H1 (cell line): ENCODE measurements at regions not wholly inside any gene's neighbourhood (a gene's known extent, or its start where the extent isn't known, plus 50 kb on each side); places are given as distances from the start of the nearest gene placed in this dataset.

Experiments used
- ASH2L ChIP-seq: fragments of 200-600, 300-600 bp; sonication (generic); IDR thresholded peaks from one replicate; pipeline ENCODE4 v1.7.1; 2017; ENCODE audit warnings: low read length
- BRCA1 ChIP-seq: IDR thresholded peaks from 2 replicates; pipeline ENCODE4 v1.6.1; 2012; ENCODE audit warnings: low read depth, low read length, improper control_type of control experiment
- CEBPB ChIP-seq: IDR thresholded peaks from 2 replicates; pipeline ENCODE4 v1.6.1; 2012; ENCODE audit warnings: low read depth, low read length
- EGR1 ChIP-seq: IDR thresholded peaks from 2 replicates; pipeline ENCODE4 v1.6.1; 2011; ENCODE audit warnings: low read depth, low read length, borderline replicate concordance
- EP300 ChIP-seq, 2 experiments: IDR thresholded peaks; 1 replicate in 1 of 2; 2 replicates in 1 of 2; pipeline ENCODE4 v1.6.1; 2011 to 2012; ENCODE audit warnings: low read depth in 2 of 2, low read length in 2 of 2, mild to moderate bottlenecking in 2 of 2, borderline replicate concordance in 1 of 2, inconsistent platforms in 1 of 2, moderate library complexity in 1 of 2
- POLR2A ChIP-seq, 2 experiments: IDR thresholded peaks; 1 replicate in 1 of 2; 2 replicates in 1 of 2; pipeline ENCODE4 v1.6.1; 2011; ENCODE audit warnings: low read depth in 2 of 2, low read length in 2 of 2, mild to moderate bottlenecking in 2 of 2; ENCODE audit errors: control extremely low read depth in 1 of 2
- SIN3A ChIP-seq, 2 experiments: IDR thresholded peaks in 1 of 2; conservative IDR thresholded peaks in 1 of 2; 2 replicates each; pipeline ENCODE4 v1.6.1; 2011 to 2012; ENCODE audit warnings: low read length in 2 of 2, improper control_type of control experiment in 1 of 2, low read depth in 1 of 2, mild to moderate bottlenecking in 1 of 2
- TAF1 ChIP-seq: IDR thresholded peaks from 2 replicates; pipeline ENCODE4 v1.6.1; 2011; ENCODE audit warnings: mild to moderate bottlenecking, low read depth, low read length
- TCF12 ChIP-seq: IDR thresholded peaks from 2 replicates; pipeline ENCODE4 v1.6.1; 2011; ENCODE audit warnings: low read depth, mild to moderate bottlenecking, low read length
- TF ChIP-seq, protein P1 (sequence below): IDR thresholded peaks from 2 replicates; pipeline ENCODE4 v1.6.1; 2011; ENCODE audit warnings: low read depth, mild to moderate bottlenecking, low read length; ENCODE audit not compliant: insufficient read depth
- TF ChIP-seq, protein P2 (sequence below), 3 experiments: IDR thresholded peaks; 1 replicate in 2 of 3; 2 replicates in 1 of 3; pipeline versions ENCODE4 v1.5.1 to v1.6.1; 2011; ENCODE audit warnings: low read length in 3 of 3, mild to moderate bottlenecking in 3 of 3, inconsistent platforms in 2 of 3, low read depth in 1 of 3, moderate library complexity in 1 of 3; ENCODE audit not compliant: insufficient read depth in 1 of 3; ENCODE audit errors: control extremely low read depth in 1 of 3

DNA sequence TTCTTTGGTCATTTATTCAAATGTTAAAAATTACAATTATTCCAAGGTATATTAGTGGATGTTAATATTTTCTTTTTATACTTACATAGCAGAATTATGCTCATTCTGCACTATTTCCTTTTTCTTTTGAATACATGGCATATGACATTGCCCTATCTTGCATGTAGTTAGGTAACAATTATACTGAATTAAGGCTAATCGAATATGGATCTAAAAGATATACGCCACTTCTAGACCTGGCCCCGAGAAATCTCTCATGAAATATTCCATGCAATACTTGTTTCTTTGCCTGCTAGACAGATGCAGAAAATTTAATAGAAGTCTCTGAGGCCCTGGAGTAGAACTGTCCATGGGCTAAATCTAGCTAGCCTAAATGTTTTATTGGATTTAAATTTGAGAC, 493.4 kb downstream of the OTOL1 start:
- TF ChIP-seq BRCA1, result no peak
- TF ChIP-seq EP300 (IDR thresholded peaks at IDR 0.05; ENCODE audit: borderline replicate concordance in 1 of 2, low read depth in 2 of 2, low read length in 2 of 2), result no peak
- TF ChIP-seq, protein P1, sequence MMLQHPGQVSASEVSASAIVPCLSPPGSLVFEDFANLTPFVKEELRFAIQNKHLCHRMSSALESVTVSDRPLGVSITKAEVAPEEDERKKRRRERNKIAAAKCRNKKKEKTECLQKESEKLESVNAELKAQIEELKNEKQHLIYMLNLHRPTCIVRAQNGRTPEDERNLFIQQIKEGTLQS, result no peak
- TF ChIP-seq TCF12, result no peak
- no peak for TF ChIP-seq ASH2L
- TF ChIP-seq, protein P2, sequence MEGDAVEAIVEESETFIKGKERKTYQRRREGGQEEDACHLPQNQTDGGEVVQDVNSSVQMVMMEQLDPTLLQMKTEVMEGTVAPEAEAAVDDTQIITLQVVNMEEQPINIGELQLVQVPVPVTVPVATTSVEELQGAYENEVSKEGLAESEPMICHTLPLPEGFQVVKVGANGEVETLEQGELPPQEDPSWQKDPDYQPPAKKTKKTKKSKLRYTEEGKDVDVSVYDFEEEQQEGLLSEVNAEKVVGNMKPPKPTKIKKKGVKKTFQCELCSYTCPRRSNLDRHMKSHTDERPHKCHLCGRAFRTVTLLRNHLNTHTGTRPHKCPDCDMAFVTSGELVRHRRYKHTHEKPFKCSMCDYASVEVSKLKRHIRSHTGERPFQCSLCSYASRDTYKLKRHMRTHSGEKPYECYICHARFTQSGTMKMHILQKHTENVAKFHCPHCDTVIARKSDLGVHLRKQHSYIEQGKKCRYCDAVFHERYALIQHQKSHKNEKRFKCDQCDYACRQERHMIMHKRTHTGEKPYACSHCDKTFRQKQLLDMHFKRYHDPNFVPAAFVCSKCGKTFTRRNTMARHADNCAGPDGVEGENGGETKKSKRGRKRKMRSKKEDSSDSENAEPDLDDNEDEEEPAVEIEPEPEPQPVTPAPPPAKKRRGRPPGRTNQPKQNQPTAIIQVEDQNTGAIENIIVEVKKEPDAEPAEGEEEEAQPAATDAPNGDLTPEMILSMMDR (IDR thresholded peaks at IDR 0.05; ENCODE audit: control extremely low read depth in 1 of 3, insufficient read depth in 1 of 3, low read depth in 1 of 3, low read length in 3 of 3), result no peak
- no peak for TF ChIP-seq POLR2A (IDR thresholded peaks at IDR 0.05; ENCODE audit: control extremely low read depth in 1 of 2, low read depth in 2 of 2, low read length in 2 of 2)
- TF ChIP-seq TAF1, result no peak
- no peak for TF ChIP-seq CEBPB
- no peak for TF ChIP-seq SIN3A (conservative IDR thresholded peaks at IDR 0.05 in 1 of 2, IDR thresholded peaks at IDR 0.05 in 1 of 2; ENCODE audit: low read depth in 1 of 2, low read length in 2 of 2)
- no peak for TF ChIP-seq EGR1
